ENCODE measurements at regions not wholly inside any gene's neighbourhood (a gene's known extent, or its start where the extent isn't known, plus 50 kb on each side); places are given as distances from the start of the nearest gene placed in this dataset.

DNA sequence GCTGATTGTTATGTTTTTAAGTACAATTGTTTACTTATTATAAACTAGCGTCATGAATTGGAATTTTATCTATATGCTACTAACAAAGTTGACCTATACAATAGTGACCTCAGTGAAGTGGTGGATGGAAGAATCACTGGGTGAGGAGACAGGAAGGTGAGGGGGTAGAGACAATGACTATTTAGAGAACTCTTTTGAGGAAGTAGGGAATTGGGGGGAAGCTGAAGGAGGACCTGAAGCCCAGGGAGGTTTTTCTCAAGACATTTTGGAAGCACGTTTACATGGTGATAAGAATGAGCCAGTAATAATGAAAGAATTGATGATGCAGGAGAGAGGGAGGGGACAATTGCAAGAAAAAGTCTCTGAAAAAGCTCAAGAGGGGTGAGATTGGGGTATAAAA, 96.4 kb downstream of the RPS12 start:
- DNase-seq = no peak
- WGBS, 5 donors = 11 to 32% (median 29%) methylated on average over 2 of the region's 2 CpGs
- intact Hi-C loops (cut with DNase I; ENCODE audit: low total_unique reads) = no loop called here
- no peak overlapping the region for H3K27ac ChIP-seq
- no peaks in the 10 kb centered on the region for H3K4me1 ChIP-seq
- H3K9me3 ChIP-seq = no peaks in the 10 kb centered on the region
- no peaks in the 10 kb centered on the region for H3K27me3 ChIP-seq
- no peak for TF ChIP-seq EP300 (IDR thresholded peaks at IDR 0.05)
- H3K36me3 ChIP-seq = no peaks in the 10 kb centered on the region
- H3K4me3 ChIP-seq = no peak overlapping the region

DNA sequence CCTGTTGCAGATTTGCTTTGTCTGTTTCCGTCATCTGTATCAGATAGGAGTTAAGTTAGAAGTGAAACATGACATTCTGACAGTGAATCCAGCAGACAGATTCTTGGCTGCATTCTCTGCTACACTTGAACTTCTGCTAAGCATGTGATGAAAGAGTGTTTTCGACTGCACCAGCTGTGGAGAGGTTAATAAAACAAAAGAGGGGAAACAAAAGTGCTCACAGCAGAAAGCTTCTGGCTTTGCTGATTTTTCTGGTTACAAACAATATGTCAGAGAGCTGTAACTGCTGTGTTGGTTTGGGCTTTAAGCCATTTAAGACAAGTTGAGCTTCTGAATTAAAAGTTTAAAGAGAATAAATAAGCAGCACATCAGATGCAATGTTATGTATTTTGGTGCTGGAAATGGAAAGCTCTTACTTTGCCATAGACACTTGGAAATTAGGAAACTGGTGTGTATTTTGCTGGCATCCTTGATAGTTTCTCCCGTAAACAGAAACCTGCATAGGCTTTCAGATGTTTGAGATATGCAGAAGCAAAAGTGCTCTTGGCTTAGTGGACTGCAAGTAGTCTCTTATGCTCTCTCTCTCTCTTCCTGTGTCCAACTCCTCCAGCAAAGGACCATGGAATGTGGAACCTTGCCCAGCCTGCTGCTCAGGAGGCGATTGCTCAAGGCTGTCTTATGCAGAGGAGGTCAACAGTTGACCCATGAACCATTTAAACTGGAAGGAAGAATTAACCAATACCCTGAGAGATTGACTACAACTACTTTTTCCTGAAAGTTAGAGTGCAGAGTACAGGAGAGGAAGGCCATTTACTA, 104.9 kb downstream of the RPS12 start:
- Histone ChIP-seq H3K4me3 (no peak overlapping the region), H3K36me3 (no peaks in the 10 kb centered on the region), H3K27ac (peak overlapping the region in 1 of 5 donors; percentile 58), H3K4me1 (peaks cover 0 to 20% (median 9%) of the 10 kb centered on the region in 4 donors), H3K27me3 (no peaks in the 10 kb centered on the region), H3K9me3 (no peaks in the 10 kb centered on the region)
- intact Hi-C loops (cut with DNase I; ENCODE audit: low total_unique reads) = no loop called here
- peak; percentile 60 to 73 for DNase-seq
- TF ChIP-seq, protein P1, sequence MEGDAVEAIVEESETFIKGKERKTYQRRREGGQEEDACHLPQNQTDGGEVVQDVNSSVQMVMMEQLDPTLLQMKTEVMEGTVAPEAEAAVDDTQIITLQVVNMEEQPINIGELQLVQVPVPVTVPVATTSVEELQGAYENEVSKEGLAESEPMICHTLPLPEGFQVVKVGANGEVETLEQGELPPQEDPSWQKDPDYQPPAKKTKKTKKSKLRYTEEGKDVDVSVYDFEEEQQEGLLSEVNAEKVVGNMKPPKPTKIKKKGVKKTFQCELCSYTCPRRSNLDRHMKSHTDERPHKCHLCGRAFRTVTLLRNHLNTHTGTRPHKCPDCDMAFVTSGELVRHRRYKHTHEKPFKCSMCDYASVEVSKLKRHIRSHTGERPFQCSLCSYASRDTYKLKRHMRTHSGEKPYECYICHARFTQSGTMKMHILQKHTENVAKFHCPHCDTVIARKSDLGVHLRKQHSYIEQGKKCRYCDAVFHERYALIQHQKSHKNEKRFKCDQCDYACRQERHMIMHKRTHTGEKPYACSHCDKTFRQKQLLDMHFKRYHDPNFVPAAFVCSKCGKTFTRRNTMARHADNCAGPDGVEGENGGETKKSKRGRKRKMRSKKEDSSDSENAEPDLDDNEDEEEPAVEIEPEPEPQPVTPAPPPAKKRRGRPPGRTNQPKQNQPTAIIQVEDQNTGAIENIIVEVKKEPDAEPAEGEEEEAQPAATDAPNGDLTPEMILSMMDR (IDR thresholded peaks at IDR 0.05) = no peak
- TF ChIP-seq EP300 (IDR thresholded peaks at IDR 0.05) (no peak), POLR2AphosphoS5 (IDR thresholded peaks at IDR 0.05) (peak in 1 of 3 donors; percentile 52), POLR2A (IDR thresholded peaks at IDR 0.05) (no peak)
- WGBS, 5 donors = 11 to 22% (median 13%) methylated on average over 4 of the region's 4 CpGs

DNA sequence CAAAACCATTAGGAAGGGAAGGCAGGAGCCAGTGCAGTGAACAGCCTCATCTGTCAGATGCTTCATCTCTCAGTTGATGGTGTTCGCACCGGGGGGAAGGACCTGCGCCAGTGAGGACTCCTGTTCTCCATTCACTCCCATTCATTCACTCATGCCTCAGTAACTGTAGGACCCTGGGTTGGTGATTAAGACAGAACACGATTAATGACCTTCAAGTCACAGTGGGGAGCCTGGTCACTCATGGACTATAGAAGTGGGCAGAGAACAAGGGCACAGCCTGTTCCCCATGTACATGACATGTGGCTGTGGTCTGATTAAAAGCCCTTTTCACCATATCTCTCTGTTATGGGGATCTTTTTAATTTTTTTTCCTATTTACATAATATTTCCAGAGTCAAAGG, 113.3 kb downstream of the RPS12 start:
- H3K36me3 ChIP-seq = no peaks in the 10 kb centered on the region
- H3K27me3 ChIP-seq = no peaks in the 10 kb centered on the region
- H3K4me1 ChIP-seq = no peaks in the 10 kb centered on the region
- TF ChIP-seq POLR2AphosphoS5 (IDR thresholded peaks at IDR 0.05) (no peak), POLR2A (IDR thresholded peaks at IDR 0.05) (no peak), EP300 (IDR thresholded peaks at IDR 0.05) (no peak)
- TF ChIP-seq, protein P1 (IDR thresholded peaks at IDR 0.05) = no peak
- no peak overlapping the region for H3K4me3 ChIP-seq
- WGBS, 5 donors = 84 to 93% (median 89%) methylated on average over 4 of the region's 4 CpGs
- no peak overlapping the region for H3K27ac ChIP-seq
- DNase-seq = no peak
- intact Hi-C loops (cut with DNase I; ENCODE audit: low total_unique reads) = no loop called here
- no peaks in the 10 kb centered on the region for H3K9me3 ChIP-seq

DNA sequence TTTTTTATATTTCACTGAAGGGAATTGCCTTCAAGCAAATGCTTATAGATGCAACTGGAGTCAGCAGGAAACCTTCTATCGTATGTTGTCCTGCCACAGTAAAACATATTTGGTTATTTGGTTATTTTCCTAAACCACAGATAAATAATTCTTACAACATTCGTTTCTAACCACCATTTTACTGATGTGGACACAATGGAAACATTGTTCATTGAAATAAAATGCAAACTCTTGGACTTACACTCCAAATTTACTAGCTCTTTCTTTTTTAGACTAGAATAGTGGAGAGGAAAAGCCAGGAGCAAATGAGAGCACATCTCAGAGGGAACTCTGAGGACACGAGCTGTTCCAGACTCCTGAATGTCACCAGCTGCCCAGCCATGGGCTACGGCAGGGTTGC, 114.8 kb downstream of the RPS12 start:
- no peaks in the 10 kb centered on the region for H3K36me3 ChIP-seq
- 57 to 70% (median 65%) methylated on average over 4 of the region's 4 CpGs for WGBS, 5 donors
- H3K27me3 ChIP-seq = no peaks in the 10 kb centered on the region
- H3K4me3 ChIP-seq = no peak overlapping the region
- intact Hi-C loops (cut with DNase I; ENCODE audit: low total_unique reads) = no loop called here
- TF ChIP-seq POLR2A (IDR thresholded peaks at IDR 0.05) (no peak), EP300 (IDR thresholded peaks at IDR 0.05) (no peak), POLR2AphosphoS5 (IDR thresholded peaks at IDR 0.05) (no peak)
- TF ChIP-seq, protein P1 (IDR thresholded peaks at IDR 0.05) = no peak
- H3K9me3 ChIP-seq = no peaks in the 10 kb centered on the region
- DNase-seq = no peak
- H3K27ac ChIP-seq = no peak overlapping the region
- H3K4me1 ChIP-seq = no peaks in the 10 kb centered on the region

DNA sequence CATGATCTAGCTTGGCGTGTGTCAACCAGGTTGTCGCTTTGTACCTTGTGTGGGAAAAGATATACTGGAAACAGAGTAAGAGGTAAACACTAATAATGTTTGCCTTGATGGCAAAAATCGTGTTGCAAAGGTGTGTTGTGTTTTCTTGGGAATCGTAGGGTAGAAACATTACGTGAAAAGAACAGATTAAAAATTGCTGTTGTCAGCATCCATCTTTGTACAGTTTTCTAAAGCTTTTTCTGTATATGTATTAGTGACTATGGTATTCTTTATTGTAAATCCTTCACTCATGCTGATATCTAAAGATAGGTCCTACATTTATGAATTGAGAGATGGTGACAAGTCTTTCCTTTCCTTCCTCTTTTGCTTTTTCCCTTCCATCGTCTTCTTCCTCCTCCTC, 116.9 kb downstream of the RPS12 start:
- DNase-seq = no peak
- no peaks in the 10 kb centered on the region for H3K9me3 ChIP-seq
- H3K27me3 ChIP-seq = no peaks in the 10 kb centered on the region
- H3K27ac ChIP-seq = no peak overlapping the region
- intact Hi-C loops (cut with DNase I; ENCODE audit: low total_unique reads) = no loop called here
- TF ChIP-seq POLR2AphosphoS5 (IDR thresholded peaks at IDR 0.05) (no peak), EP300 (IDR thresholded peaks at IDR 0.05) (no peak), POLR2A (IDR thresholded peaks at IDR 0.05) (no peak)
- TF ChIP-seq, protein P1 (IDR thresholded peaks at IDR 0.05) = no peak
- H3K4me3 ChIP-seq = no peak overlapping the region
- H3K36me3 ChIP-seq = no peaks in the 10 kb centered on the region
- WGBS, 5 donors = 73 to 89% (median 80%) methylated on average over 6 of the region's 6 CpGs
- no peaks in the 10 kb centered on the region for H3K4me1 ChIP-seq
